HG02798 (cell line): ENCODE measurements at regions not wholly inside any gene's neighbourhood (a gene's known extent, or its start where the extent isn't known, plus 50 kb on each side); places are given as distances from the start of the nearest gene placed in this dataset.

ENCODE experiments used
- ATAC-seq: cut with Tn5 transposase; IDR thresholded peaks from one replicate; pipeline ENCODE4 v1.9.1; 2021; ENCODE audit warnings: mild to moderate bottlenecking; ENCODE audit not compliant: unreplicated experiment, poor library complexity

GRCh38 chr3:181660337-181660736 lies 51.4 kb upstream of the SOX2 start:
- ATAC-seq, result no peak

- no peak for ATAC-seq
These were observed 74.3 kb upstream of the SOX2 start for GRCh38 chr3:181637456-181637855.

- no peak for ATAC-seq
These were observed 74.7 kb upstream of the SOX2 start for GRCh38 chr3:181637056-181637455.

- ATAC-seq, result no peak
These were observed 76.6 kb upstream of the SOX2 start for GRCh38 chr3:181635141-181635540.

GRCh38 chr3:181633556-181633955 lies 78.2 kb upstream of the SOX2 start:
- ATAC-seq, result no peak

- no peak for ATAC-seq
These were observed 79.8 kb upstream of the SOX2 start for GRCh38 chr3:181631901-181632300.

- ATAC-seq, result no peak
These were observed 80.9 kb upstream of the SOX2 start for GRCh38 chr3:181630853-181631252.

GRCh38 chr3:181629711-181630110 lies 82.0 kb upstream of the SOX2 start:
- ATAC-seq, result no peak

GRCh38 chr3:181629029-181629428 lies 82.7 kb upstream of the SOX2 start:
- ATAC-seq, result no peak

GRCh38 chr3:181628384-181628783 lies 83.3 kb upstream of the SOX2 start:
- no peak for ATAC-seq

GRCh38 chr3:181626036-181626435 lies 85.7 kb upstream of the SOX2 start:
- no peak for ATAC-seq

GRCh38 chr3:181623924-181624694 lies 87.6 kb upstream of the SOX2 start:
- no peak for ATAC-seq

- no peak for ATAC-seq
These were observed 89.4 kb upstream of the SOX2 start for GRCh38 chr3:181622365-181622764.

- no peak for ATAC-seq
These were observed 91.8 kb upstream of the SOX2 start for GRCh38 chr3:181619897-181620296.

GRCh38 chr3:181618260-181618659 lies 93.5 kb upstream of the SOX2 start:
- no peak for ATAC-seq

GRCh38 chr3:181616088-181617070 lies 95.3 kb upstream of the SOX2 start:
- ATAC-seq, result no peak

GRCh38 chr3:181615666-181616065 lies 96.1 kb upstream of the SOX2 start:
- ATAC-seq, result no peak

GRCh38 chr3:181614878-181615277 lies 96.8 kb upstream of the SOX2 start:
- no peak for ATAC-seq

GRCh38 chr3:181613813-181614212 lies 97.9 kb upstream of the SOX2 start:
- no peak for ATAC-seq

- ATAC-seq, result no peak
These were observed 98.5 kb upstream of the SOX2 start for GRCh38 chr3:181613191-181613590.

GRCh38 chr3:181610973-181611265 lies 100.8 kb upstream of the SOX2 start:
- ATAC-seq, result no peak
